WTC11 (cell line): ENCODE measurements at regions not wholly inside any gene's neighbourhood (a gene's known extent, or its start where the extent isn't known, plus 50 kb on each side); places are given as distances from the start of the nearest gene placed in this dataset.

Experiments used
- ATAC-seq: fragments of 200-7000 bp; cut with Tn5 transposase; 2 replicates; pipeline ENCODE4 v1.10.0; 2021; ENCODE audit warnings: mild to moderate bottlenecking, moderate library complexity
- CTCF ChIA-PET: fragments of 300-600 bp; sonication (Branson Sonifier 250); formaldehyde crosslinking; loops from one replicate; lab custom pipeline; 2021; ENCODE audit warnings: antibody characterized with exemption; lab: Charles Lee
- POLR2A ChIA-PET: fragments of 350-600 bp; sonication (Branson Sonifier 250); formaldehyde crosslinking; loops from one replicate; lab custom pipeline; 2021; ENCODE audit warnings: antibody characterized with exemption; lab: Charles Lee
- DNase-seq: peaks from one replicate; pipeline ENCODE4 v3.0.0; 2021; ENCODE audit warnings: low spot score
- H3K27ac Mint-ChIP-seq: 2 replicates; pipeline ENCODE4 v1.8.0; 2021; ENCODE audit warnings: mixed read lengths
- H3K27me3 Mint-ChIP-seq: 2 replicates; pipeline ENCODE4 v1.8.0; 2021; ENCODE audit warnings: low read depth, mild to moderate bottlenecking, moderate library complexity, mixed read lengths
- H3K36me3 Mint-ChIP-seq: 2 replicates; pipeline ENCODE4 v1.8.0; 2021; ENCODE audit warnings: mixed read lengths
- H3K4me1 Mint-ChIP-seq: 2 replicates; pipeline ENCODE4 v1.8.0; 2022; ENCODE audit warnings: mixed read lengths
- H3K4me3 Mint-ChIP-seq: 2 replicates; pipeline ENCODE4 v1.8.0; 2021; ENCODE audit warnings: mild to moderate bottlenecking, moderate library complexity, mixed read lengths
- H3K9me3 Mint-ChIP-seq: 2 replicates; pipeline ENCODE4 v1.8.0; 2021; ENCODE audit warnings: mixed read lengths
- AR ChIP-seq: fragments of 250-450 bp; sonication (Bioruptor Pico); IDR thresholded peaks from 2 replicates; pipeline ENCODE4 v1.9.0; 2021; ENCODE audit warnings: mild to moderate bottlenecking
- CREB1 ChIP-seq: sonication (generic); formaldehyde crosslinking; IDR thresholded peaks from 2 replicates; pipeline ENCODE4 v1.8.0; 2023; ENCODE audit warnings: mild to moderate bottlenecking, missing genetic modification reagents
- ESRRA ChIP-seq: sonication (generic); formaldehyde crosslinking; IDR thresholded peaks from 2 replicates; pipeline ENCODE4 v1.8.1; 2022; ENCODE audit warnings: mild to moderate bottlenecking, missing genetic modification reagents, borderline replicate concordance
- FOXJ3 ChIP-seq: sonication (generic); formaldehyde crosslinking; IDR thresholded peaks from 2 replicates; pipeline ENCODE4 v1.9.0; 2021; ENCODE audit warnings: missing genetic modification reagents, mild to moderate bottlenecking, borderline replicate concordance
- GTF2I ChIP-seq: fragments of 250-450 bp; sonication (Bioruptor Pico); conservative IDR thresholded peaks from 2 replicates; pipeline ENCODE4 v1.4.0; 2021; ENCODE audit warnings: mild to moderate bottlenecking
- HMGXB4 ChIP-seq: sonication (generic); formaldehyde crosslinking; IDR thresholded peaks from 2 replicates; pipeline ENCODE4 v1.8.1; 2023; ENCODE audit warnings: mild to moderate bottlenecking, moderate library complexity, missing genetic modification reagents
- IRF2 ChIP-seq: sonication (generic); formaldehyde crosslinking; IDR thresholded peaks from 2 replicates; pipeline ENCODE4 v1.8.0; 2022; ENCODE audit warnings: low read depth, missing genetic modification reagents, borderline replicate concordance
- NFATC4 ChIP-seq: fragments of 250-450 bp; sonication (Bioruptor Pico); IDR thresholded peaks from 2 replicates; pipeline ENCODE4 v1.9.0; 2021; ENCODE audit warnings: mild to moderate bottlenecking
- PRDM15 ChIP-seq: sonication (generic); formaldehyde crosslinking; IDR thresholded peaks from 2 replicates; pipeline ENCODE4 v1.8.0; 2022; ENCODE audit warnings: missing genetic modification reagents
- RELA ChIP-seq: sonication (generic); formaldehyde crosslinking; IDR thresholded peaks from 2 replicates; pipeline ENCODE4 v1.8.1; 2022; ENCODE audit warnings: missing genetic modification reagents, mild to moderate bottlenecking, borderline replicate concordance
- SMAD3 ChIP-seq: sonication (generic); formaldehyde crosslinking; IDR thresholded peaks from 2 replicates; pipeline ENCODE4 v1.8.0; 2022; ENCODE audit warnings: missing genetic modification reagents, mild to moderate bottlenecking, borderline replicate concordance
- SOX15 ChIP-seq: fragments of 250-450 bp; sonication (Bioruptor Pico); IDR thresholded peaks from 2 replicates; pipeline ENCODE4 v1.9.0; 2021; ENCODE audit warnings: mild to moderate bottlenecking
- STAT6 ChIP-seq: sonication (generic); formaldehyde crosslinking; conservative IDR thresholded peaks from 2 replicates; pipeline ENCODE4 v1.8.1; 2023; ENCODE audit warnings: mild to moderate bottlenecking, low read depth, missing genetic modification reagents, moderate library complexity
- TEAD4 ChIP-seq: sonication (generic); formaldehyde crosslinking; IDR thresholded peaks from 2 replicates; pipeline ENCODE4 v1.8.0; 2022; ENCODE audit warnings: mild to moderate bottlenecking, missing genetic modification reagents
- ZNF138 ChIP-seq: sonication (generic); formaldehyde crosslinking; conservative IDR thresholded peaks from 2 replicates; pipeline ENCODE4 v1.8.1; 2022; ENCODE audit warnings: mild to moderate bottlenecking, moderate library complexity, missing genetic modification reagents
- ZNF317 ChIP-seq: sonication (generic); formaldehyde crosslinking; IDR thresholded peaks from 2 replicates; pipeline ENCODE4 v1.8.1; 2023; ENCODE audit warnings: low read depth, mild to moderate bottlenecking, moderate library complexity, missing genetic modification reagents, borderline replicate concordance
- ZNF396 ChIP-seq: fragments of 250-450 bp; sonication (Bioruptor Pico); IDR thresholded peaks from 2 replicates; pipeline ENCODE4 v1.8.0; 2021; ENCODE audit warnings: mild to moderate bottlenecking, moderate library complexity, borderline replicate concordance
- ZNF416 ChIP-seq: fragments of 250-450 bp; sonication (Bioruptor Pico); IDR thresholded peaks from 2 replicates; pipeline ENCODE4 v1.9.0; 2021; ENCODE audit warnings: mild to moderate bottlenecking, inconsistent platforms

- TF ChIP-seq CREB1 (CRISPR knock-in tag) (no peak), TEAD4 (CRISPR knock-in tag) (no peak), HMGXB4 (CRISPR knock-in tag) (no peak), ESRRA (CRISPR knock-in tag) (no peak)
- ChIA-PET POLR2A (no interaction called here), CTCF (no interaction called here)
- ATAC-seq (no peak), DNase-seq (no peak)
- Mint-ChIP-seq H3K4me1 (no peaks in the 10 kb centered on the region), H3K27me3 (no peaks in the 10 kb centered on the region; the same call in 1 of the 2 replicates), H3K36me3 (peaks cover 9% of the 10 kb centered on the region), H3K9me3 (peaks cover 10% of the 10 kb centered on the region), H3K27ac (no peak overlapping the region), H3K4me3 (no peak overlapping the region)
Measured at GRCh38 chrX:6793000-6793399, 258.1 kb upstream of the VCX3A start.

- Mint-ChIP-seq H3K4me1 (peaks cover 15% of the 10 kb centered on the region), H3K27me3 (no peaks in the 10 kb centered on the region; the same call in 1 of the 2 replicates), H3K27ac (no peak overlapping the region), H3K9me3 (no peaks in the 10 kb centered on the region), H3K36me3 (no peaks in the 10 kb centered on the region), H3K4me3 (no peak overlapping the region)
- ATAC-seq (no peak), DNase-seq (no peak)
- CTCF ChIA-PET: no interaction called here
- POLR2A ChIA-PET: no interaction called here
- TF ChIP-seq SOX15: no peak
- TF ChIP-seq RELA (CRISPR knock-in tag): no peak
- no peak for TF ChIP-seq HMGXB4 (CRISPR knock-in tag)
- TF ChIP-seq ZNF138 (CRISPR knock-in tag): no peak
- TF ChIP-seq TEAD4 (CRISPR knock-in tag): no peak
- TF ChIP-seq IRF2 (CRISPR knock-in tag): no peak
- TF ChIP-seq FOXJ3: no peak
- no peak for TF ChIP-seq NFATC4
- no peak for TF ChIP-seq AR
- no peak for TF ChIP-seq SMAD3
- no peak for TF ChIP-seq GTF2I (CRISPR knock-in tag)
- no peak for TF ChIP-seq ZNF416 (CRISPR knock-in tag)
- no peak for TF ChIP-seq ZNF396 (CRISPR knock-in tag)
- no peak for TF ChIP-seq STAT6 (CRISPR knock-in tag)
- TF ChIP-seq PRDM15 (CRISPR knock-in tag): no peak
- TF ChIP-seq ZNF317 (CRISPR knock-in tag): no peak
Measured at GRCh38 chrX:6783912-6784311, 249.0 kb upstream of the VCX3A start.
